Keratinocyte (primary cell): ENCODE measurements at regions not wholly inside any gene's neighbourhood (a gene's known extent, or its start where the extent isn't known, plus 50 kb on each side); places are given as distances from the start of the nearest gene placed in this dataset.

Source experiments
- CTCF ChIP-seq, 3 experiments: IDR thresholded peaks in 1 of 3; conservative IDR thresholded peaks in 1 of 3; optimal IDR thresholded peaks in 1 of 3; 2 replicates in 2 of 3; 3 replicates in 1 of 3; pipeline versions ENCODE3 to v1.5.1; 2011; ENCODE audit warnings: low read length in 3 of 3, mild to moderate bottlenecking in 3 of 3, moderate library complexity in 2 of 3, control low read depth in 1 of 3, inconsistent platforms in 1 of 3; ENCODE audit not compliant: insufficient read depth in 2 of 3; ENCODE audit errors: extremely low read depth in 1 of 3
- EZH2 ChIP-seq: IDR thresholded peaks from one replicate; pipeline ENCODE4 v1.6.1; 2012; ENCODE audit warnings: inconsistent platforms, mild to moderate bottlenecking, low read length, moderate library complexity

DNA sequence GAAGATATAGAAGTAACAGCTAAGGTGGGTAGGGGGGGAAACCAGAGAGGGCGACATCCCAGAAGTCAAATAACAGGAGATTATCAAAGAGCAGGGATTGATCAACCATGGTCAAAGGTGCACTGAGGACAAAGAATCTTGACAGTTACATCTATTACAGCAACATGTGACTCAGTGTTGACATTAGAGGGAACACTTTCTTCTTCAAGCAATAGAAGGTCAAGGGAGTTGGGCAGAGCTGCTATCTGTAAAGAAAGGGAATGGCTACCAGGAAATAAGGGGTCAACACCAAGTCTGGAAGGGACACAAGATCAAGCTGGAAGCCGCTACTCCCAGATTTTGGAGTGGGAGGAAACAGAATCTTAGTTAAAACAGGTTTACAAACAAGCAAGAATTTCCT, 611.0 kb downstream of the TSN start:
- no peak for TF ChIP-seq EZH2
- TF ChIP-seq CTCF (optimal IDR thresholded peaks at IDR 0.05 in 1 of 3, IDR thresholded peaks at IDR 0.05 in 1 of 3, conservative IDR thresholded peaks at IDR 0.05 in 1 of 3; ENCODE audit: extremely low read depth in 1 of 3, insufficient read depth in 2 of 3, low read length in 3 of 3) = no peak
